HG03354 (cell line): ENCODE measurements at regions not wholly inside any gene's neighbourhood (a gene's known extent, or its start where the extent isn't known, plus 50 kb on each side); places are given as distances from the start of the nearest gene placed in this dataset.

Experiments
- ATAC-seq: cut with Tn5 transposase; IDR thresholded peaks from one replicate; pipeline ENCODE4 v1.9.1; 2021; ENCODE audit warnings: mild to moderate bottlenecking; ENCODE audit not compliant: unreplicated experiment, poor library complexity, severe bottlenecking

DNA sequence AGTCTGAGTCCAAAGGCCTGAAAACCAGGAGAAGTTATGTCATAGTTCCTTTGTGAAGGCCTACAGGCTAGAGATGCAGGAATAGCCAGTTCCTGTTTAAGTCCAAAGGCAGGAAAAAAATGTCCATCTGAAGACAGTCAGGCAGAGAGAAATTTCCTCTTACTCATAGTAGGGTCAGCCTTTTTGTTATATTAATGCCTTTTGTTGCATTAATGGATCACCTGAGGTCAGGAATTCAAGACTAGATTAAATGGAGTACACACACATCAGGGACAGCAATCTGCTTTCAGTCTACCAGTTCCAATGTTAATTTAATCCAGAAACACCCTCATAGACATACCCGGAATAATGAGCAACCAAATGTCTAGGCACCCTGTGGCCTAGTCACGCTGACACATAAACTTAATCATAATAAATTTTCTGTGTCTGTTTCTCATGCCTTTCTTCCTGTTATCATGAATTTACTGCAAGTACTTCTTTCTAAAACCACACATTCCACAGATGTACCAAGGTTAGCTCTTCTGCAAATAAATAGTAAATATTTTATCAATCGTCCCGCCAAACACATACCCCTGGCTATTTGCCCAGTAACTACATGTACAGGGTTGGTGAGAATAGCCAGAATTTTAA lies 703.9 kb downstream of the EFNA5 start:
- ATAC-seq = no peak

DNA sequence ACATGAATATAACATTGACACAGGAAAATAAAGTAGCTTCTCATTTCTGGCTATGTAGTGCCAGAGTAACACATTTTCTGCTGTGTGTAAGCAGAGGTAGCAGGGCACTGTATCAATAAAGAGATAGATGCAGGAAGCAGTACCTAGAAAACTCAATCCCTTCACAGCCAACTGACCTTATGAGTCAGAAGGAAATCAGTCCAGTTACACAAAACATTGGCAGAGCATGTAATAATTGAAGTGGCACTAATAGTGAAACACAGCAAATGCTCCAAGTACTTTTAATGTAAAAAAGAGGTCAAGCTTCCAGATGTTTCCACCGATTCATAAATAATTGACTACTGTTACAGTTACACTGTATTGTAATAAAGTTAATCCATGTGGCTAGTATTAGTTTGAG lies 706.6 kb downstream of the EFNA5 start:
- no peak for ATAC-seq

DNA sequence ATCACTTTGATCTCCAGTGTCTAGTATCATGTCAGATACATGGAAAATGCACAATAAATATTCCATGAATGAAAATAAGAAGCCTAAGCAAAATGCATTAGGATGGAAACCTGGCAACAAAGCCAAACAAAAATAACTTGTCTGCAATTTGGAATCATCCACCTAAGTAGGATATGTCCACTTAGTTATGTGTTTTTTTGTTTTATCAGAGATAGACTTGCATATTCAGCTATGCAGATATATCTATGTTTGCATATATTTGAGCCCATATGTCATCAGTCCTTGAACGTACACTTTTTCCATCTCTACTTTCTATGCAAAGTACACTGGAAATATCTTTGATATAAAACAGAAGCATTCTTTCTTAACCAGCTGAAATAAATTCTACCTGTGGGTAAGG lies 707.1 kb downstream of the EFNA5 start:
- ATAC-seq = no peak

DNA sequence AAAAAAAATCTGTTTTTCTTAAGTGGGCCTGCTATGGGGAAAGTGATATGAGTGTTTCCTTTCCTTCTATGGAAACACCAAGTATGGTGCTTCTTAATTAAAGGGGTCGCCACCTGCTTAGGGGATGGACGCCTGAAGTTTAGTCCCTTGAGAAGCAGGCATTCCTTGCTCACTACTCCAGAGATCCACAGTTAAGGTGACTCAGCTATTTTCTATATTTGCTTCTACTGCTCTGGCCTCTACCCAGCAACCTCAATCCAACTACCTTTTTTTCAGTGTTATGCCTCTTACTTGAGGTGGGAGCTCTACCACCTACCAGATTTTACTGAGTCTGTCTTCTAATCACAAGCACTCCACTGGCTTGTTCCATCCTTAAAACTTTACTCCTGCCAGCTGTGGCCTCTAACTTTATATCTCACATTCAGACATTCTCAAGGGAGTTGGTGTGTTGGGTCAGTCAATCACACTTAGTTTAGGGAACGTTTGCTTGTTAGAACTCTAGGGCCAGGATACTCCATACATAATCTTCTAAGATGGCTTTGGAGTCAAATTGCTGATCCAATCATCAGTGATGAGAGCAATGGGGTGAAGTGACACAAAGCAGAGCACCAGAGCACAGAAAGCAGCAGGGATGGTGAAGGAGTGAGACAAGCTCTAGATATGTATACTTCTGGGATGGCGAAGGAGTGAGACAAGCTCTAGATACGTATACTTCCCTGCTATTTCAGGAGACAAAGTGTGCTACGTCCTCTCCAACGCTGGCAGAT lies 708.1 kb downstream of the EFNA5 start:
- no peak for ATAC-seq

DNA sequence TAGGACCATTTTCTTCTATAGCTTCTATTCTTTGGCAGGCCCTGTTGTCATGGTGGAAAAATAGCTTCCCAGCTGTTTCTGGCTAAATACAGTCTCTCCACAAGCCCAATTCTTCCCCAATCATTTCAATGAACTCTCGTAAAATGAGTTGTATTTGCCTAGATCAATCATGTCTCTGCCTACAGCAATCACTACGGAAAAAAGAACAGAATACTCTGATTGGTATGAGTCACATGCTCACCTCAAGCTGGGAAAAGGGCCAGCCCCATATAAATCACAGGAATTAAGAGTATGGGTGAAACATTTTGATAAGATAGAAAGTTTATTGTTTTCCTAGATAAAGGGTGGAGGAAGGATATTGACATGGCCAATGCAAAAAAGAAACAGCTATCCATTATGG lies 711.4 kb downstream of the EFNA5 start:
- ATAC-seq = no peak

DNA sequence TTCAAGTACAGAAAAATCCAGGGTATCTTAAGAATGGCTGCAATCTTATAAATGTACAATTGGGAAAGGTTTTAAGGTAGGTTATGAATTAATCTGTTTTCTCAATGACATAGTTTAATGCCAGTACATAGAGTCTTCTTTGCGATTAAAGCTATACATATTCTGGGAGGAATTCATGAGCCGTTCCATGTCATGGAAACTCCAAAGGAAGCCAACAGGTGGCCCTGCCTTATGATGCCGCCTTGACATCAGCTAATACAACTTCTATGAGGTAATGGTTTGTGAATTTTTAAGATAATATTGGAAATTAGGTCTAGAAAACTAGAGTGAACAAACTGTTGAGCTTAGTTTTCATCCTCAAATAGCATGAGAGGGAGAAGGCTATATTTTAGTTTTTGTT lies 713.4 kb downstream of the EFNA5 start:
- ATAC-seq = no peak

DNA sequence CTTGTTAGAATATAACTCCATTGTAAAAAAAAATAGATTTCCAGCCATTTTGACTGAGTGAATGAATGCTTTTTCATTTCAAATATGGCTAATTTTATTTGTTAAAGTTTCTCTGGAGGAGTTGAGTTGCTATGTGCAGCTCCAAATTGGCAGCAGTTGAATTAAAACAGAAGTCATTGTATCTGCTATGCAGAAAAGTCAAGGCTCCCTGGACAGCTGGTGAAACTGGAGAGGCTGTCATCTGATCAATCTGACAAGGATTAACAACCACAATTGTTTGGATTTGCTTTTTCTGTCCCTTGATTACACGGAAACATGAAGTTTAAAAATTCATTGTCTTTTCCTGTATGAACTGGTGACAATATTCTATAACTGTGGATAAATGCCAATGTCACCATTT lies 713.9 kb downstream of the EFNA5 start:
- no peak for ATAC-seq

DNA sequence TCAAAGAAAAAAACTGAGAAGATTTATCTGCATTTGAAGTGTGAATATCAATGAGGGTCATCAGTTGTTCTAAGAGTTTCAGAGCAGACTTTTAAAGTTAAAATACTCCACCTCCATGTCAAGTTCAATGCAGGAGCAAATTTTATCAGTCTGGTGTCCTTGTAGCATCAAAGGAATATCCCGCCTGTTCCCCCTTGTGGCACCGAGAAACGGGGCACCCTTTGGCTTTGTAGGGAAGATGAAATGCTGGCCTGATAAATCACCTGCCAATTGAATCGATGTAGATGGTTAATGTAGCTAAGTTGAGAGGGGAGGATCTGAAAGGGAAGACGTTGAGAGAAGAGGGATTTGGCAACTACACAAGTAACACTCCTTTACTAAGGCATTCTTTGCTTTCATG lies 714.5 kb downstream of the EFNA5 start:
- no peak for ATAC-seq

DNA sequence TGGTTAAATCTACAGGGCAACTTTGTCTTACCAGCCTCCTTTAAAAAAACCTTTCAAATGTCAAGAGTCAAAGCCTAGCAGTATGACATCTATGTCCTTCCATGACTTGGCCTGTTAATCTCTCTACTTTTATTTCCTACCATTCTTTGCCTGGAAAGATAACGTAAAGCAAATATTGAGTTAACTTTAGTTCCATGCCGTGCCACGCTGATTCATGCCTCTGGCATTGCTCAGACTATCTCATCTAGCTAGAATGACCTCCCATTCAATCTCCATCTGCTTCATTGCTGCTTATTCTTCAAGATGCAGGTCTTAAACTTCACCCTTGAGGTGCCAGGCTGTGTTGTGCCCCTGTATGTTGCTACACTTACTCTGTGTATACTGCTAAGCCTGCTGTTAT lies 729.8 kb downstream of the EFNA5 start:
- ATAC-seq = no peak

DNA sequence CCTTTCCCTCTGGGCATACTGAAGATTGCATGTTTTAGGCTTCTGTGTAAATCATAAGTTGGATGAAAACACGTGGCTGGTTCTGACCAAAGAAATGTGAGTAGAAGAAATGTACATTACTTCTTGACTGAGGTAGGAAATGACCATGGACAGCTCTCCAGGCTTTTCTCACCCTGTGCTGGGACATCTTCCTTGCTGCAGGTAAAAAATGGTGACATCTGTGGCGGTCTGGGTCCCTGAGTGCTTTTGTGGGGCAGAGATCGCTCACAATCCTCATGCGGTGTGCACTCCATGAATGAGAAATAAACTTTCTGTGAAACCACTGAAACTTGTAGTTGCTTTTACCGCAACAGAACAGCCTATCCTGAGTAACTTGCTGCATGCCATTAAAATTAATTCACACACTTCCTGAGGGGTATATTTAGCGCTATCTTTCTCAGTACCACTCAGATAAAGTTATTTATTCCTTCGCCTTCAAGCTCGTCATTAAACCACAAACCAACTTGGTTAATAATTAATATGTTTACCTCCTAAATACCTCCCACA lies 730.4 kb downstream of the EFNA5 start:
- no peak for ATAC-seq

DNA sequence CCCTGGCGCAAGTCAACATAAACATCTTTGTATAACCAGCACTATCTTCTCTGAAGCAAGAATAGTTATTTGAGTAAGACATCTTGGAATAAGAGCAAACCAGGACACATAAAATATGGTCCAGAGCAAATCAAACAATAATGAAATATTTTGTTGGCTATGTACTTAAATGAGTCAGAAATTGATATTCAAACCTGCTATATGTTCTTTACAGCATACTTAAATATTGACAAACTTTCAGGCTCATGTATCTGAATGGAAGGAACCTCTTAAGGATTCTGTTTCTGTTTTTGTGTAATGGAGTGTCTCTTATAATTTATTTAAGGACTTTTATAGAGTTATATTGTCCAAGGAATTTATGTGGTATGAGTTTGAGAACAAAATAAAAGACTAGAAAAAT lies 747.3 kb downstream of the EFNA5 start:
- ATAC-seq = no peak

DNA sequence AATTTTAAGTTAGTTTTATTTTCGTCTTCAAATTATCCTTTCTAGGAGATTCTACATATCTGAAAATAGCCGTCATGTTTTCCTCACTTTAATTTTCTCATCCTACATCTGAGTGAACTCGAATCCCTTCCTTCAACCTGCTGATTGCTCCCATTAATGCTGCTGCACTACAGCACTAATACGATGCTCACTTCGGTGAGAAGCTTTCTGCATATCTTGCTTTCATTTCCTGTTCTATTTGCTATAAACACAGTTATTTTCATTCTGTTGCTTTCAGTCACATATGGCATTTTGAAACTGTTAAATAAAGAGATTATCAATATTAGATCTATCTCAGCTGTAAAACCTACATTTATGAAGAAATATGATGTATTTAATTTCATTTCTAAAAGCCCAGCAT lies 749.2 kb downstream of the EFNA5 start:
- no peak for ATAC-seq

DNA sequence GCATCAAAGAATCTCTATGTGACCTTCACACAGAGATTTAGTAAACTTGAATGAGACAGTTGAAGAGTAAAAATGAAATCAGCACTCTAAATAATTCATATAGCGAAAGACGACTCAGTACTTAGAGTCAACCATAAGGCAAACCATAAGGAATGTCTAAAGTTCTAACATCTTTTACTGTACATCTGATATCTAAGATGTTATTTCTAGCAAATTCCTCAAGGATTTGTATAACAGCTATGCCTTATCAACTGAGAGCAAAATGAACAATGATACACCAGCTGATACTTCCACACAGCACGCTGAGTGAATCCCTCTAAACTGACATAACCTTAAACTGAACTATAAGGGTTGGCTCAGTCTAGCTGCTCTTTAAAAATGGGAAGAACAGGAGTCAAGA lies 760.3 kb downstream of the EFNA5 start:
- no peak for ATAC-seq

DNA sequence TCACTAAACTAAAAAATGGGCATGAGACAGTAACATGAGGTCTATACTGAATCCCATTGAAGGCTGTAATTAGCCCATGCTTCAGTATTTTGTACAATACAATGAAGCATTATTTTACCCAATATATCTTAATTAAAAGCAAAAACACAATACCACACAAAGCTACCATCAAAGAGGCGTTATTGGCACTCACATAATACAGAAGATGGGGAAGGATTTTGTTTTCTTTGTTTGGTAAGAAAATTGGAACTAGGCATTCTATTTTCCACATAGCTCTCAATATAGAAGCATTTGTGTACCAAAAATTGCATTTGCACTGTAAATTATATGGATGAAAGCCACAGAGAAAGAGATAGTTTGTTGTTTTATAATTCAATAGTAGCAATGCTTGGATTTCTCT lies 761.0 kb downstream of the EFNA5 start:
- ATAC-seq = no peak

DNA sequence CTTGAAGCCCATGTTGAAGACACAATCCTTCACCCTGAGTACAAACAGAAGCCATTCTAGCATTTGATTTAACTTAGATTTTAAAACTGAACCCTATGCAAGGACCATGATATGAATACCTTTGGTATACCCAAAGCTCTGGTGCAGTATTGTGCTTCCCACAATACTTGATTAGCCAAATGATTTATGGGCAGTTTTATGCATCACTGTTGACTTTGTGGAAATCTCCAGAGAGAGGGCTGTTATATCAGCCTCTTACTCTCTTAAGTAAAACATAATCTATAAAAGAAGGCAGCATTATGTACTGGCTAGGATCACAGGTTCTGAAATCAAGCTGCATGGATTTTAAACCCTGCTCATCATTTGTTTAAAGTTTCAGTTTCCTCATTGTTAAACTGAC lies 762.8 kb downstream of the EFNA5 start:
- ATAC-seq = no peak

DNA sequence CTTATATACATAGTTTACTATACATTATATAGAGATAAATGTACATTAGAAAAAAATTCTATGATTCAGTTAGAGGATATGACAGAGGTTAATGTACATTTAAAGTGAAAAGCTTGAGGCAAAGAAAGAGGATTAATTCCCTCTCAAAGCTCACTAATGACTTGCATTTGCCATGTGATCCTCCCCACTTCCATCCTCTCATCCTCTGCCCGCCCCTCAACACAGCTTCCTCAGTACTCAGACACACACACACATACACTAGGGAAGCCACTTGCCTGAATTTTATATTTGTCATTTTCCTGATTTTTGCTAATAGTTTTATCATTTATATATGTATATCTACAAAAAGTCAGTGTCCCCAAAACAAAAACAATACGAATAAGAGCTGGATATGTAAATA lies 764.5 kb downstream of the EFNA5 start:
- no peak for ATAC-seq

DNA sequence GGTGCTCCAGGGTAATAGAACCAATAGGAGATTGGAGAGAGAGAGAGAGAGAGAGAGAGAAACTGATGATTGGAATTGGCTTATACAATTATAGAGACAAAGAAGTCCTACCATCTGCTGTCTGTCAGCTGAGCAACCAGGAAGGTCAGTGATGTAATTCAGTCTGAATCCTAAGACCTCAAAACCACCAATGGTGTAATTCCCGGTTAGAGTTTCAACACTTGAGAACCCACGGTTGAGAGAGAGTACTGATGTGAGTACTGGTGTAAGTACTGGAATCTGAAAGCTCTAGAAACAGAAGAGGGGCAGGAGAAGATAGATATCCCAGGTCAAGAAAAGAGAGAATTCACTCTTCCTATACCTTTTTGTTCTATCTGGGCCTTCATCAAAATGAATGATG lies 775.8 kb downstream of the EFNA5 start:
- no peak for ATAC-seq

DNA sequence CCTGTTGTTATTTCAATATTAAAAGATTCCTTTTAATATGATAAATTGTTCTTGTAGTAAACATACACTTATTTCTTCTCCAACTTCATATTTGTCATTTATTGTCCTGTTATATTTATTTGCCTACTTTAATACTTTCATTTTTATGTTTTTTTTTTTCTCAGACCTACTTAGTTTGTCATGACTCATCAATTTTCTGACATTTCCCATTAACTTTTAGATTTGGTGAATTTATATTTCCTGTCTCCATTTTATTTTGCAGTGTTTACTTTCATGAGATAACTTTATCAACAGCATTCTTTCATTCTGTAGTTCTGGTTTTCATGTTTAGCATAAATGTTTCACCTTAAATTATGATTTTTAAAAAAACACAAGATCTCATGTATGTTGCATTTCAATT lies 788.7 kb downstream of the EFNA5 start:
- ATAC-seq = no peak

DNA sequence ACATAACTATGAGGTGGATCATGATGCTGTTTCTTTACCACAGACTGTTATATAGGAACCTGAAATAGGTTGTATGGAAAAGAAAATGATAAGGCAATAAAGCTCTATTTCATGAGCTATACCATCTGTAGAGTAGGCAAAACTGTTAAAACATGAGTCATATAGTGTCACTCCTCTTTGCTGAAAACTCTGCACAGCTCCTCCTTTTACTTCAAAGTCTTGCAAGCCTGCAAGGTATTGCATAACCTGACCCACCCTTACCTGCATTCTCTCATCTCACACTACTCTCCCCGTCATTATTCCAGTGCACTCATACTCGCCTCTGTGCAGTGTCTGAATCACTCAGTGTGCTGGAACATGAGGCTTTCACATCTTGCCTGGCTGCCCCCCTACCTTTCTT lies 790.1 kb downstream of the EFNA5 start:
- no peak for ATAC-seq

DNA sequence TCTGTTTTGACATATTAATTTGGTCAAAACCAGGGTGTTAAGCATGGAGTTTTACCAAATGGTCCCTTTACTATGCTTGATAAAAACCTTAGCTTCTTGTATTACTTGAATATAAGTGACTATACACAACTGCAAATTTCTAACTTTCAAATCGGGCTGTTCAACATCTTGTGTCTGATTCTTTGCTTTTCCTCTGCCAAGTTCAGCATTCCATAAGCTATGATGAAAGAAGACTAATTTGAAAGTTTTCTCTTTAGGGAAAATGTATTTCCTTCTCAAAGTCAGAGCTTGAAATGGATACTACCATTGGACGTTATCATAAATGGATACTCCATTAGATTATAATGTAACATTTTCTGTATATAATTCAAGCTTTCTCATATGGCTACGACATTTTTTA lies 792.9 kb downstream of the EFNA5 start:
- ATAC-seq = no peak

DNA sequence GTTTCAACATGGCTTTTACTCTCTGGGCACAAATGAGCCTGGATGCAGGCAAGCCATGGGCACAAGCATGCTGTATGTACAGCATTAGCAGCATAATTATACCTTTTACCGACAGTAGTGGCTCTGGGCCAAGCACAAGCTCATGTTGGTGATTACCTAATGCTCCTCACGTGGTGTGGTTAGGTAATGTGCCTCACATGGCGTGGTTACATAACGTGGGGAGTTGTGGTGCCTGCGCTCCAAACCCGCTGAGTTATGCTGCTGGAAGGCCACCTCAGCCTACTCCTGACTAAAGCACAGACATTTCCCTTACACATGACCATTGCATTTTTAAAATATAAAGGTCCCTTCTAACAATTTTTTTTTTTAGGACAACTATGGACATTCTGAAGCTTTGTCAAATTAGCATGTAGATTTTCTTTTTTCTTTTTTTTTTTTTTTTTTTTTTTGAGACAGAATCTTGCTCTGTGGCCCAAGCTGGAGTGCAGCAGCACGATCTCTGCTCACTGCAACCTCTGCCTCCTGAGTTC lies 794.0 kb downstream of the EFNA5 start:
- no peak for ATAC-seq
